ENCODE measurements at regions not wholly inside any gene's neighbourhood (a gene's known extent, or its start where the extent isn't known, plus 50 kb on each side); places are given as distances from the start of the nearest gene placed in this dataset.

DNA sequence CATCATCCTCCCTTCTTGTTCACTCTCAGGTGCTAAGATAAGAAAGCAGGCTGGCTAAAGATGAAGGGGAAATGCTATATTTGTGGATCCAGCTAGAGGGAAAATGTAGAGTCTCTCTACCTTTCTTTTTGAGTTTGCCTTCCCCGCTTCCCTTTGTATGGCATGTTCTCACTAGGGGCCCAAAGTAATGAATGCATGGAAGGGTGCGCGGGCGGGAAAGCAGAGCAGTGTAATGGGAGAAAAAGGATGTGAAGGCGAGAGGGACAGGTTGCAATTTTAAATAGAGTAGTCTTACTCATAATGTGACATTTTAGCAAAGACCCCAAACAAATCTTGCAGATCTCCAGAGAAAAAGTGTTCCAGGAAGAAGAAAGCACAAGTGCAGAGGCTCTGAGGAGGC lies 105.1 kb upstream of the ATP1B1 start:
- TF ChIP-seq, protein P1, sequence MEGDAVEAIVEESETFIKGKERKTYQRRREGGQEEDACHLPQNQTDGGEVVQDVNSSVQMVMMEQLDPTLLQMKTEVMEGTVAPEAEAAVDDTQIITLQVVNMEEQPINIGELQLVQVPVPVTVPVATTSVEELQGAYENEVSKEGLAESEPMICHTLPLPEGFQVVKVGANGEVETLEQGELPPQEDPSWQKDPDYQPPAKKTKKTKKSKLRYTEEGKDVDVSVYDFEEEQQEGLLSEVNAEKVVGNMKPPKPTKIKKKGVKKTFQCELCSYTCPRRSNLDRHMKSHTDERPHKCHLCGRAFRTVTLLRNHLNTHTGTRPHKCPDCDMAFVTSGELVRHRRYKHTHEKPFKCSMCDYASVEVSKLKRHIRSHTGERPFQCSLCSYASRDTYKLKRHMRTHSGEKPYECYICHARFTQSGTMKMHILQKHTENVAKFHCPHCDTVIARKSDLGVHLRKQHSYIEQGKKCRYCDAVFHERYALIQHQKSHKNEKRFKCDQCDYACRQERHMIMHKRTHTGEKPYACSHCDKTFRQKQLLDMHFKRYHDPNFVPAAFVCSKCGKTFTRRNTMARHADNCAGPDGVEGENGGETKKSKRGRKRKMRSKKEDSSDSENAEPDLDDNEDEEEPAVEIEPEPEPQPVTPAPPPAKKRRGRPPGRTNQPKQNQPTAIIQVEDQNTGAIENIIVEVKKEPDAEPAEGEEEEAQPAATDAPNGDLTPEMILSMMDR (IDR thresholded peaks at IDR 0.05; ENCODE audit: low read depth, low read length), result no peak
- TF ChIP-seq POLR2A (IDR thresholded peaks at IDR 0.05; ENCODE audit: extremely low read depth, insufficient read length) (no peak), MAX (IDR thresholded peaks at IDR 0.05; ENCODE audit: low read depth, low read length) (no peak), MYC (IDR thresholded peaks at IDR 0.05; ENCODE audit: low read depth, low read length) (no peak)

Data from NB4 (cell line).